ENCODE measurements at regions not wholly inside any gene's neighbourhood (a gene's known extent, or its start where the extent isn't known, plus 50 kb on each side); places are given as distances from the start of the nearest gene placed in this dataset.

DNA sequence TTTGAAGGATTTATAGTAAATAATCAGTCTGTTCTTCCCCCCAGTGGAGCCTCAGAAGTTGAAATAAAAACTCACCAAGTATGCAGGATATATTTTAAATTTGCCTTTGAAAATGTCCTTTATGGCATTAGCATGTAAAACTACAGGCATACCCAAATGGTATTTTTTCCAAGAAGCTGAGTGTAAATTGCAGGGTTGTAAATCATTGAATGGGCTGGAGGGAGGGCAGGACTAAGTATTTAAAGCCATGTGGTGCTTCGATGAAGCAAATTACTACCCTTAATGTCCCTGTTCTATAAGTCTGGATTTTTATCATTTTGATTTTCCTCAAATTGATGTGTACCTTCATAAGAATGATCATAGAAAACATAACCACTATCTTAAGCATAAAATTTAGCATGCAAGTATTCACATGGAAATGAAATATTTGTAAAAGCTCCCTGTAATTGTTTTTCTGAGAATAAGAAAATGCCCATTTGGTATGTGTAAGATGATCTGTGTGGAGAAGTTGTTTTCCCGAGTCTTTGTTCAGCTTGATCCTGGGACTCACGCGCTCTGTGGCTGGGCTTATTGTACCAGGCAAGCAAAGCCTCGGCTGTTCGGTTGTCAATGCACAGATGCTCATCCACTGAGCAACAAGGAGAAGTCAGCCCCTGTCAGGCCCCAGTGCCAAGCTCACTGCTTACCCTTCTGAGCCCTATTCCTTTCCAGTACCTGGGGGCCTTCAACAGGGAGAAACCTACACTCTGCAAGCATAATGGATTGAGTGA, 66.7 kb downstream of the CD164 start:
- DNase-seq (ENCODE audit: unreplicated experiment): no peak
- BruUV-seq (replicated peaks): no TSS peak
- Mint-ChIP-seq H3K4me3 (ENCODE audit: unreplicated experiment) (no peak overlapping the region), H3K27me3 (ENCODE audit: insufficient read depth, unreplicated experiment) (no peaks in the 10 kb centered on the region), H3K36me3 (ENCODE audit: insufficient read depth, unreplicated experiment) (no peaks in the 10 kb centered on the region), H3K4me1 (ENCODE audit: insufficient read depth, unreplicated experiment) (no peaks in the 10 kb centered on the region), H3K27ac (ENCODE audit: low read depth, unreplicated experiment) (no peak overlapping the region), H3K9me3 (ENCODE audit: unreplicated experiment) (no peaks in the 10 kb centered on the region)
- TF ChIP-seq CTCF (IDR thresholded peaks at IDR 0.05; ENCODE audit: unreplicated experiment): no peak
- CTCF ChIA-PET: no interaction called here
- intact Hi-C loops (cut with micrococcal nuclease): no loop called here
- POLR2A ChIA-PET: no interaction called here

- intact Hi-C loops (cut with micrococcal nuclease): no loop called here
- Mint-ChIP-seq H3K36me3 (ENCODE audit: insufficient read depth, unreplicated experiment) (no peaks in the 10 kb centered on the region), H3K27ac (ENCODE audit: low read depth, unreplicated experiment) (no peak overlapping the region), H3K27me3 (ENCODE audit: insufficient read depth, unreplicated experiment) (no peaks in the 10 kb centered on the region), H3K4me1 (ENCODE audit: insufficient read depth, unreplicated experiment) (no peaks in the 10 kb centered on the region), H3K9me3 (ENCODE audit: unreplicated experiment) (no peaks in the 10 kb centered on the region), H3K4me3 (ENCODE audit: unreplicated experiment) (no peak overlapping the region)
- no peak for TF ChIP-seq CTCF (IDR thresholded peaks at IDR 0.05; ENCODE audit: unreplicated experiment)
- CTCF ChIA-PET: no interaction called here
- POLR2A ChIA-PET: no interaction called here
- BruUV-seq (replicated peaks): no TSS peak
- DNase-seq (ENCODE audit: unreplicated experiment): no peak
Measured at GRCh38 chr6:109314313-109314712, 68.0 kb downstream of the CD164 start.

DNA sequence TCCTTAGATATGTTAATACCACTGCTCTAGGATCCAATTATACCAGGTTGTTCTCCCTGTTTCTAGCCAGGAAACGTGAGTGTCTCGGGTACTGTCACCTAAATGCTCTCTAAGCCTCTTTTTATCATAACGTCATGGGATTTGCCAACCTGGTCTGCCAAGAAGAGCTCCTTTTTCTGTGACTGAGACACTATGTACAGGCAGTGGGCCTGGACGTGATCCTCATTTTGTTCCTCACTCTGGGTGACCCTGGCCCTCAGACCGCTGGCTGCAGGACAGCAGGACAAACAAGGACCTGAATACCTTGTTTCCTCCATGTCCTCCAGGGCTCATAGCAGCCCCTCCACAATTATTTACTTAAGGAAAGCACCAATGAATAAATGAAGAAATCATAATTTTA, 69.1 kb downstream of the CD164 start:
- no peaks in the 10 kb centered on the region for H3K9me3 Mint-ChIP-seq (ENCODE audit: unreplicated experiment)
- H3K27me3 Mint-ChIP-seq (ENCODE audit: insufficient read depth, unreplicated experiment): no peaks in the 10 kb centered on the region
- H3K4me1 Mint-ChIP-seq (ENCODE audit: insufficient read depth, unreplicated experiment): no peaks in the 10 kb centered on the region
- no peak overlapping the region for H3K4me3 Mint-ChIP-seq (ENCODE audit: unreplicated experiment)
- ChIA-PET CTCF (interaction anchor here (0.6 kb wide), 1 partner anchor 61 kb away, joined by 3 read pairs; no protein-coding TSS in a partner anchor), POLR2A (interaction anchor here (0.6 to 1.0 kb wide), 2 partner anchors 71 to 77 kb away, joined by 3 read pairs; no protein-coding TSS in a partner anchor)
- DNase-seq (ENCODE audit: unreplicated experiment): no peak
- TF ChIP-seq CTCF (IDR thresholded peaks at IDR 0.05; ENCODE audit: unreplicated experiment): no peak
- no peak overlapping the region for H3K27ac Mint-ChIP-seq (ENCODE audit: low read depth, unreplicated experiment)
- intact Hi-C loops (cut with micrococcal nuclease): no loop called here
- BruUV-seq (replicated peaks): no TSS peak
- H3K36me3 Mint-ChIP-seq (ENCODE audit: insufficient read depth, unreplicated experiment): no peaks in the 10 kb centered on the region

DNA sequence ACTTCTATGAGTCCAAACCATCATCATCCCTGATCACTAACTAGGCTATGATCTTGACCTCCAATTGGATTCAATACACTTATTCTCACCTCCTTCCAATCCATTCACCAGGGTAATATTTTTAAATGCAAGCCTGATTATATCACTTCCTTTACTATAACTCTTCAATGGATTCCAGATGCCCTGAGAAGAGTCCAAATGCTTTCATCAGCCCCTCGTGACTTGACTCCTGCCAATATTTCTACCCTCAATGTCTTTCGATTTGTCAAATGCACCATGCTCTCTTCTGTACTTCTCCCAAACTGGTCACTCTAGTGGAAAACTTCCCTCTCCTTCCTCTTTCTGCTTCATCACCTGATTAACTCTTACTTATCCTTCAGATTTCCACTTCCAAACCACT, 70.8 kb downstream of the CD164 start:
- TF ChIP-seq CTCF (IDR thresholded peaks at IDR 0.05; ENCODE audit: unreplicated experiment): no peak
- Mint-ChIP-seq H3K27me3 (ENCODE audit: insufficient read depth, unreplicated experiment) (no peaks in the 10 kb centered on the region), H3K9me3 (ENCODE audit: unreplicated experiment) (no peaks in the 10 kb centered on the region), H3K4me3 (ENCODE audit: unreplicated experiment) (no peak overlapping the region), H3K36me3 (ENCODE audit: insufficient read depth, unreplicated experiment) (no peaks in the 10 kb centered on the region), H3K4me1 (ENCODE audit: insufficient read depth, unreplicated experiment) (no peaks in the 10 kb centered on the region), H3K27ac (ENCODE audit: low read depth, unreplicated experiment) (no peak overlapping the region)
- intact Hi-C loops (cut with micrococcal nuclease): no loop called here
- POLR2A ChIA-PET: no interaction called here
- CTCF ChIA-PET: no interaction called here
- DNase-seq (ENCODE audit: unreplicated experiment): no peak
- no TSS peak for BruUV-seq (replicated peaks)
